GM21786 (cell line): ENCODE measurements at regions not wholly inside any gene's neighbourhood (a gene's known extent, or its start where the extent isn't known, plus 50 kb on each side); places are given as distances from the start of the nearest gene placed in this dataset.

Experiments
- ATAC-seq: cut with Tn5 transposase; IDR thresholded peaks from one replicate; pipeline ENCODE4 v1.9.1; 2021; ENCODE audit not compliant: unreplicated experiment

GRCh38 chr5:84695330-84695729, 310.6 kb upstream of the EDIL3 start:
- ATAC-seq: no peak

- ATAC-seq: no peak
Observed at GRCh38 chr5:84693256-84693655, 308.6 kb upstream of the EDIL3 start.

- ATAC-seq: no peak
Observed at GRCh38 chr5:84688566-84688965, 303.9 kb upstream of the EDIL3 start.

GRCh38 chr5:84685121-84685894, 300.6 kb upstream of the EDIL3 start:
- ATAC-seq: no peak

- no peak for ATAC-seq
Observed at GRCh38 chr5:84683594-84683993, 298.9 kb upstream of the EDIL3 start.

- ATAC-seq: no peak
Observed at GRCh38 chr5:84682531-84682930, 297.9 kb upstream of the EDIL3 start.

- ATAC-seq: no peak
Observed at GRCh38 chr5:84680908-84681307, 296.2 kb upstream of the EDIL3 start.

GRCh38 chr5:84673785-84674184, 289.1 kb upstream of the EDIL3 start:
- ATAC-seq: no peak

GRCh38 chr5:84667576-84667975, 282.9 kb upstream of the EDIL3 start:
- ATAC-seq: no peak

GRCh38 chr5:84650429-84650828, 265.7 kb upstream of the EDIL3 start:
- ATAC-seq: no peak

GRCh38 chr5:84647581-84647980, 262.9 kb upstream of the EDIL3 start:
- no peak for ATAC-seq

GRCh38 chr5:84642795-84643194, 258.1 kb upstream of the EDIL3 start:
- ATAC-seq: no peak

- no peak for ATAC-seq
Observed at GRCh38 chr5:84642324-84642723, 257.6 kb upstream of the EDIL3 start.

- no peak for ATAC-seq
Observed at GRCh38 chr5:84637662-84638375, 253.1 kb upstream of the EDIL3 start.

GRCh38 chr5:84635235-84636055, 250.8 kb upstream of the EDIL3 start:
- ATAC-seq: no peak

- no peak for ATAC-seq
Observed at GRCh38 chr5:84634256-84634655, 249.6 kb upstream of the EDIL3 start.

GRCh38 chr5:84632418-84632817, 247.7 kb upstream of the EDIL3 start:
- ATAC-seq: no peak

GRCh38 chr5:84628918-84629317, 244.2 kb upstream of the EDIL3 start:
- no peak for ATAC-seq

- ATAC-seq: no peak
Observed at GRCh38 chr5:84623019-84623418, 238.3 kb upstream of the EDIL3 start.

GRCh38 chr5:84622461-84622860, 237.8 kb upstream of the EDIL3 start:
- ATAC-seq: no peak

GRCh38 chr5:84618262-84618661, 233.6 kb upstream of the EDIL3 start:
- peak; percentile 87 for ATAC-seq

- ATAC-seq: no peak
Observed at GRCh38 chr5:84614906-84615305, 230.2 kb upstream of the EDIL3 start.
